ENCODE measurements at regions not wholly inside any gene's neighbourhood (a gene's known extent, or its start where the extent isn't known, plus 50 kb on each side); places are given as distances from the start of the nearest gene placed in this dataset.

- TF ChIP-seq CTCF (conservative IDR thresholded peaks at IDR 0.05), result no peak
- no peak for TF ChIP-seq ZFX (IDR thresholded peaks at IDR 0.05)
Measured at GRCh38 chr14:42572032-42572431, 965.4 kb downstream of the LRFN5 start.
